ENCODE measurements at regions not wholly inside any gene's neighbourhood (a gene's known extent, or its start where the extent isn't known, plus 50 kb on each side); places are given as distances from the start of the nearest gene placed in this dataset.

DNA sequence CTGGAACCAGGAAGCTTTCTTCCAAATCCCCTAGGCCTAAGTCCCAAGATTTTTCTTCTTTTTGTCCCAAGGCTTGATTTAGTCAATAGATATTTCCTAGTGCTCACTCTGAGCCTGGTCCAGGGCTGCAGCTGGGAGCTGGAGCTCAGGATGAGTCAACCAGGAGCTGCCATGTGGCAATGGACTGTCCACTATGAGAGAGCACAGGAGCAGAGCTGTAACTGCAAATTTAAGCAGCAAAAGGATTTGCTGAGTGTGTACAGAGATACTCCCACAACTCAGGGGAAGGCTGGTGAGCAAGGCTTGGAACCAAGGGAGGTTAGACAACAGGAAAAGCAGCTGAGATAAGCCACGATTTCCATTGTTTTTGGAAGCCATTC, 92.1 kb upstream of the CXCL12 start:
- DNase-seq, result no peak

DNA sequence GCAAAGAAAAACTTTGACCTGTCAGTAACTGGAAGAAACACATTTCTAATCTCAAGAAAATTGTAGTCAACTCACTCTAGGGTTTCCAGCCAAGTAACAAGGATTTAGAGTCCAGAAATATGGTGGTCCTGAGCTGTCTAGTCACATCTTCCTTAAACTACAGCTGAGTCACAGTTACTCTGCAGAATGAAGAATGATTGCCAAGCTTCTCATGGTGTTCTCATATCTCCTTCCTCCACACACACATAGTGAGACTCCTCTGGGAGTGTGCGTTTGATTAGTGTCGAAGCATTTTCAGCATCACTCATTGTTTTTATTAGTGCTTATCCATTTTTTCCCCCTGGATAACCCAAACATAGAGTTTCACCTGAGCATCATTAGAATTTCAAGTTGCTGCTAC, 93.1 kb upstream of the CXCL12 start:
- DNase-seq, result no peak

DNA sequence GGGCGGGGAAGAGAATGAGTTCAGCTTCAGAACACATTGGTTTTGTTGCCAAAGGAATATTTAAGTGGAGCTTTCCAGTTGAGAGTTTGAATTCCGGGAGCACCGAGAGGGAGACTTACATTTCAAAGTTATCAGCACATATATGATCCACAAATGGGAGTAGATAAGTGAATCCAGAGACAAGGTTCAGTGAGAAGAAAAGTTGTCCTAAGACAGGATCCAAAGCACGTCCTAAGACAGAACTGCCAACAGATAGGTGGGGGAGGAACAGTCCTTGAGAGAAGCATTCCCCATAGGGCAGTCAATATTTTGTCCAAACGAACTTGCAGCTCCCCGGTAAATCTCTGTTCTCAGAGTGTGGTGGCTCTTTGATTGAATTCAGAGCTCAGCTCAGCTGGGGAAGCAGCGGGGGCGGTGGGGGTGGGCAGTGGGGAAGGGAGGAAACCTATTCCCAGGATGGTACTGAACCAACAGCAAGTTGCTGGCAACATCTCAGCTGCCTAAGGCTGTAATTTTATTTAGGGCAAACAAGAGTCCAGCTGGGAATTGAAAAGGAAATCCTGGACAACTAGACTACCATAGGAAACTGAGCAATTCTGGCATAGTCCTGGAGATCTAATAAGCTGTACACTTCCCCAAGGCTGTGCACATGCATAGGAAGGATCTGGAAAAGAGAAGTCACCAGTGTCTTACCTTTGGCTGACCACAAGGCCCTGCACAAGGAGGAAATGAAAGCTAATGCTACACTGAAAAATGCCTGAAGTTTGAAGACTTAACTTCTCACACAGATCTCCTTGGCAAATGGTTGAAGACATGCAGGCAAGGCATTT, 94.2 kb upstream of the CXCL12 start:
- DNase-seq, result no peak

DNA sequence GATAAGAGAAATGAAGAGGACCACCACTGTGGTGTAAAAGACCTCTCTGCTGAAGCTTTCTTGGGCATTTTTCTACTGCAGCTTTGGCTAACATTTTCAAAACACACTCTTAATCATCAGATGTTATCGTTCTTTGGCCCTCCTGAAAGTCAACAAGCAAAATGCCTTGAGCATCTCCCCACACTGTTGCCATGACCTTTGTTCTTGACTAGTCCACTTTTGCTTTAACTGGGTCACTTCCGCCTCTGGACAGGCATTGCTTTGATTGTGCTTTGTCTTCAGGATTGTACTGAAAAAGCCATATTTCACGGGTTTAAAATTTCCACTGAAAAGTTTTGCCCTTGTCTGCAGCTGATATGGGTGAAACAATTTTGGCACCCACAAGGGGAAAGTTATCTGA, 107.8 kb upstream of the CXCL12 start:
- no peak for DNase-seq

DNA sequence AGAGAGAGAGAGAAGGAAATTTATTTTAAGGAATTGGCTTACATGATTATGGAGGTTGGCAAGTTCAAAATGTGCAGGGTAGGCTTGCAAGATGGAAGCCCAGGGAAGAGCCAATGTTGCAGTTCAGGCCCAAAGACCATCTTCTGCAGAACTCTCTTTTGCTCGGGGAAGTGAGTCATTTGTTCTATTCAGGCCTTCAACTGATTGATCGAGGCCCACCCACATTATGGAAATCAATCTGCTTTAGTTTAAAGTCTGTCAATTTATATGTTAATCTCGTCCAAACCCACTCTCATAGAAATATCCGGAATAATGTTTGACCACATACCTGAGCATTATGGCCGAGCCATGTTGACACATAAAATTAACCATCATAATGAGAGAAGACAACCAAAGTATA, 113.3 kb upstream of the CXCL12 start:
- DNase-seq, result no peak

DNA sequence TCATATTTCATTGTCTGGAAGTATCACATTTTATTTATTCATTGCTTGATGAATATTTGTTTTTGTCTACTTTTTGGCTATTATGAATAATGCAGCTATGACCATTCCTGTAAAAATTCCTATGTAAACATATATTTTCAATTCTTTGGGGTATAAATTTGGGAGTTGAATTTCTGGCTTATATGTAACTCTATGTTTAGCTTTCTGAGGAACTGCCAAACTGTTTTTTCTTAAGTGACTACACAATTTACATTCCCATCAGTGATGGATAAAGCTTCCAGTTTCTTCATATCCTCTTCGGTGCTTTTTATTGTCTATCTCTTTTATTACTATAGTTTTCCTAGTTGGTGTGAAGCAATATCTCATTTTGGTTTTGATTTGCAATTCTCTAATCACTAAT, 115.6 kb upstream of the CXCL12 start:
- no peak for DNase-seq

DNA sequence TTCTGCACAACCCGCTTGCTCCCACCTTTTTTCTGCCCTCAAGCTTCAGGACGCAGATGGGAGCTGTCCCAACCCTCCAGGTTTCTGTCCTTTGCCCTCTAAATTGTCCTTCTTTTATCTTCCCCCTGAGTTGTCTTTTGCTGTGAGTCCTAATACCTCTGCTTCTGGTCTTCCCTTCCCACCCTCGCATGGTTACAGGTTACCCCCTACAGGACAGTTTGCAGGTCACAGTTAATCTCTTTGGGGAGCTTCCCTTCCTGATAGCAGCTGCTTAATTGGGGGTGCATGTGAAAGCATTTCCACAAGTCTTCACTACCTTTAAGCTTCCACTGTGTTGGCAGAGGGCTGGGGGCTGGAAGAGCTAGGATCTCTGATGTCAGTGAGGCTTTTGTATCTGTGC, 121.5 kb upstream of the CXCL12 start:
- DNase-seq, result no peak

DNA sequence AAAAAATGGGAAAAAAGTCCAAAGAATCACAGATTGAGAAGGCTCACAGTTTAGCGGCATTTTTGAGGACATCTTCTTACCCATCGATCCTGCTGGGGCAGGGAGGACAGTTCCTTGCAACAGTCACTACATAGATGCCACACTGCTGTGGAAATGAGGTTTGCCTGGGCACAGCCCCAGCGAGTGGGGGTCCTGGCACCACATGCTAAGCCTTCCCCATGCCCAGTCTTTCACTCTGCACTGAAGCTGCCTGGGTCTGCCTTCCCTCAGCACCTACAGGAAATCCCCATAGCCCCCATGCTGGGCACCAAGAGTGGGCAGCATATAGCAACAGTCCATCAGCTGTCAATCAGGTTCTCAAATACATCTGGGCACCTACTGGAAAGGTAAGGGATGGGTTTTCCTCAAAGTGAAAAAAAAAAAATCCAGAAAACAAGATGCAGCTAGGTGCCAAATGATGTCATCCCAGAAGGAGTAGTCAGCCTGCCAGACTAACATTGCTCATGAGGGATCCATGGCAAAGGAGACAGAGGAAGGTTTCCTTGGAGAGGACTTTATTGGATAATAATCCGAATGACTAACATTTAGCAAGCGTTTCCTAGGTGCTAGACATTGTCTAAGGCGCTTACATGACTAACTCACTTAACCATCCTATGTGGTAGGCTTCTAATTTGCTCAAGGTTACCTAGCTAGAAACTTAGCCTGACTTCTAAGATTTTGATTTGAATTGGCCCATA, 125.7 kb upstream of the CXCL12 start:
- no peak for DNase-seq

DNA sequence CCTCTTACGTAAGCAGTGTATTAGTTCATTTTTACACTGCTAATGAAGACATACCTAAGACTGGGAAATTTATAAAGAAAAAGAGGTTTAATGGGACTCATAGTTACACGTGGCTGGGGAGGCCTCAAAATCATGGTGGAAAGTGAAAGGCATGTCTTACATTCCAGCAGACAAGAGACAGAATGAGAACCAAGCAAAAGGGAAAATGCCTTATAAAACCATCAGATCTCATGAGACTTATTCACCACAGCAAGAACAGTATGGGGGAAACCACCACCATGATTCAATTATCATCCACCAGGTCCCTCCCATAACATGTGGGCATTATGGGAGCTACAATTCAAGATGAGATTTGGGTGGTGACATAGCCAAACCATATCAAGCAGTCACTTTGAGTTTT, 126.3 kb upstream of the CXCL12 start:
- DNase-seq, result no peak

DNA sequence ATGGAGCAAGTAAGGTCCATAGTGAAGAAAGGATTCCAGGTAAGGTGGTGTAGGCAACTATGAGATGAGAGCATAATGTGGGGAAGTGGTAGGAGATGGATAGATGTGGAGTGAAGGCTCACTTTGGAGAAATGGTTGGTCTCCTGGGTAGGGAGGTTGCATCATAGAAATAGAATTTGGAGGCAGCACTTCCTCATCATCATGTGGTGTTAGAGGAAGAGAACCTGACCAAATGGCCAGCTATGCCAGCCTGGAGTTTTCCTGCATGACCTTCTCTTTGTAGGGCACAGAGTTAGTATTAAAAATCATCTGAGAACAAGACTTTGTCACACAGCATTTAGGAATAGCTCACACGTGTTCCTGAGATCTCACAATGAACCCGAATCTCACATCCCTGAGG, 126.7 kb upstream of the CXCL12 start:
- DNase-seq, result no peak

DNA sequence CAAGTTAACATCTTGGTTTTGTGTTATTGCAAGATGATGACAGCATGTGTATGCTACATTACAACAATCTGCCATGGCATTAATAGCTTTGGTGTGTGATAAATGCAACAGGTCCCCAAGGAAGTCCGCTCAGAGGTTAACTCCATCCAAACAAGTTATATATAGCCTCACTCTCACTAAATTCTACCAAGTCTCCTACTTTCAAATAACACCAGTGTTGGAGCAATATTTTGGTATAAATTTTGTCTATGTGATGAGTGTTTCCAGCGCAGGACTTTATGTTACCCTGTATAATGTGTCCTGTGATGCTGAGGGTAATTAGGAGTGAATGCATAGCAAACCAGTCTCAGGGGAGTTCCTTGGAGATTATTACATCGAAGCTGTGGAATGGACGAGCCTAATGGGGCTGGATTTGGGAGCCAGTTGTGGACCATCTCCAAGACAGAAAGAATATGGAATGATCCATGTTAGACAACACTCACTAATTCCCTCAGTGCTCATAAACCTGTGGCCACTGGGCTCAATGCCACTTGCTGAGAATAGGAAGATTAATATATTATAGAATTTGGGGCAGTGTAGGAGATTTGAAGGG, 127.6 kb upstream of the CXCL12 start:
- no peak for DNase-seq

DNA sequence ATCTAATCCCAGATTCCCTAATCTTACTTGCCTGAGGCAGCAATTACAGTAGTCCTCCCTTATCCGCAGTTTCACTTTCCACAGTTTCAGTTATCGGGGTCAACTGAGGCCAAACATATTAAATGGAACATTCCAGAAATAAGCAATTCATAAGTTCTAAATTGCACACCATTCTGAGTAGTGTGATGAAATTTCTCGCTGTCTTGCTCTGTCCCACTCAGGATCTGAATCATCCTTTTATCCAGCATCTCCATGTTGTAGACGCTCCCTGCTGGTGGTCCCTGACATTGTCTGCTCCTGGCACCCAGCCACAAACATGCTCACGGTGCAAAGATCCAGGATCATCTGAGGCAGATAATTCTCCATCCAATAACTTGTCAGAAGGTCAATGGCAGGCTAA, 128.7 kb upstream of the CXCL12 start:
- DNase-seq, result no peak

DNA sequence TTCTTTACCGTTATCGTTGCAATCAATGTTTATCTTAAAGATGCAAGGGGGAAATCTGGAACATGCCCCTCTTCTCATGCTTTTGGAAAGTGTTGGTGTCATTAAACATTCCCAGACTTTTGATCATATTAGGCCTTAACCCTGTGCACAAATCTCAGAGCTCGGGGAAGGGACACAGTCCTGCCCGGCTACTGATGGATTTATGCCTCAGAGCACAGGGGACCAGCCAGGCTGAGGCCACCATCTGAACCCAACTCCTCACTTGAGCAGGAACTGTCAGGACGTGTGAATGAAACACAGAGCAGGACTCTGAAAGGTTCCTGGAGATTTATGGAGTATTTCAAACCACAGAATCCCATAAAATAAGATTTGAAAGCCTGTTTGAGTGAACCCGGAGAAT, 132.0 kb upstream of the CXCL12 start:
- no peak for DNase-seq

DNA sequence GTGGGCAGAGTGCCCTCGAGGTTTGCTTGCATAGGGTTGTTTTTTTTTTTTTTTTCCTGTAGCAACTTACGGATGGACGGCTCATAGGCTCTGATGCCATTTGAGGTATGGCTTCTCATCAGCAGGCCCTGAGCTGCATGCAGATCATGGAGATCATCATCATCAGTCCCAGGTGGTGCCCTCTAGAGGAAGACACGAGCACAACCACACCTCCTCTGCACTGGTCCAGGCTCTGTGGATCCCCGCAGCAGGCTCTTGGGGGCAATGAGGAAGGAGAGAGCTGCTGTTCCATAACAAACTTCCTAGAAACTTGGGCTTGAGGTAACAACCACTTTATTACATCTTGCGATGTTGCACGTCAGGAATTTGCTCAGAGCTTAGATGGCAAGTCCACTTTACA, 132.7 kb upstream of the CXCL12 start:
- DNase-seq, result peak in 1 of 2 experiments; percentile 0

DNA sequence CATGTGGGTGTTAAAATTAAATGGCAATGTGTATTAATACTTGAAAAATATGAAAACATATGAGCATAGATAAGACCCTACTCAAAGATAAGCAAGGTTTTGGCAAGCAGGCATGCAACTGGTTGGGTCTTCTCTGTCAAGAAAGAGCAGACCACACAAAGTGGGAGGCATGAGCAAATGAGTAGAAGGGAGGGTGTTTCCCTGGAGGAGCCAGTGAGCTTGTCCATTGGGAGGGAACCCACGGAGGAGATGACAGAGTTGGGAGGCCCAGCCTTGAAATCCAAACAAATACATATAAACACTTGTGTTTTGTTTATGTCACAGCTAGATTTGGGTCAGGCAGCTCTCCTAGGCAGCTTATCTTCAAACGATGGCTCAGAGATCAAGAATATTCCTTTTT, 134.5 kb upstream of the CXCL12 start:
- DNase-seq, result no peak

DNA sequence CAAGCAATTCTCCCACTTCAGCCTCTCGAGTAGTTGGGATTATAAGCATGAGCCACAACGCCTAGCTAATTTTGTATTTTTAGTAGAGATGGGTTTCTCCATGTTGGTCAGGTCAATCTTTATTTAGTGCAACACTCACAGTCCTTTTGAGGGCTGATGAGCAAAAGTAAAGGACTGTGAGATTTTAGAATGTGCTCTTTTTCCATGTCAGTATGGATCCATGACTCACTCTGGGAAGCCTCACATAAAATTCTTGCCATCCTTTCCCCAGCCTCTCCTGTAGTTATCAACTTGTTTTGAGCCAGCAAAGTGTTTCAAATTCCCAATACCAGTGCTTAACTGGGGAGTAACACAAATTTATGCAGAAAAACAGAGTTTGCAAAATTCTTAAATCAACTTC, 135.8 kb upstream of the CXCL12 start:
- DNase-seq, result no peak

DNA sequence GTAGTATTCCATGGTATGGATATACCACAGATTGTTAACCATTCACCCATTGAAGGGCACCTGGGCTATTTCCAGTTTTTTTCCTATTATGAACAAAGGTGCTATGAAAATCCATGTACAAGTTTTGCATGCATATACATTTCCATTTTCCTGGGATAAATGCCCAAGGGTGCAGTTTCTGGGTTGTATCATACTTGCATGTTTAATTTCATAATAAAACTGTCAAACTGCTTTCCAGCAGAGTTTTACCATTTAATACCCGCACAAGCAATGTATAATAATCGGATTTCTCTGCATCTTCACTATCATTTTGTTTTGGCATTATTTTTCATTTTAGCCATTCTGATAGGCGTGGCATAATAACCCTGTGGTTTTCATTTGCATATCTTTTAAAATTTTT, 154.3 kb upstream of the CXCL12 start:
- DNase-seq, result no peak

DNA sequence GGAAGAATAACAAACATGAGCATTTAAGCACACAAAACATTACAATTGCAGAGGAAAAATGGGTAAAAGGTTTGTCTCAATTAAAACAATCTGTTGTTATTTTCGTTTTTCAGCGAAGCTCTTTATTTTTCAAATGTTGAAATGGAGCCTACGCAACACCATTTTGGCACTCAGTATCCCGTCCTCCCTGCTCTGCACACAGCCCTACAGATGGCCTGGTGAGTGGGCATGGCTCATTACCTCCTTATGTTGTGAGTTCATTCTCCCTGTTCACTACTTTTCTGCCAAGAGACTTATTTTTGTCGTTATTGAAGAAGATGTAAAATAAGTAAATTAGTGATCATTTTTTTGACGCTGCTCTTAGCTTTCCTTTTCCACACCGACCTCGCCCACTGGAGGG, 167.8 kb upstream of the CXCL12 start:
- DNase-seq, result no peak

DNA sequence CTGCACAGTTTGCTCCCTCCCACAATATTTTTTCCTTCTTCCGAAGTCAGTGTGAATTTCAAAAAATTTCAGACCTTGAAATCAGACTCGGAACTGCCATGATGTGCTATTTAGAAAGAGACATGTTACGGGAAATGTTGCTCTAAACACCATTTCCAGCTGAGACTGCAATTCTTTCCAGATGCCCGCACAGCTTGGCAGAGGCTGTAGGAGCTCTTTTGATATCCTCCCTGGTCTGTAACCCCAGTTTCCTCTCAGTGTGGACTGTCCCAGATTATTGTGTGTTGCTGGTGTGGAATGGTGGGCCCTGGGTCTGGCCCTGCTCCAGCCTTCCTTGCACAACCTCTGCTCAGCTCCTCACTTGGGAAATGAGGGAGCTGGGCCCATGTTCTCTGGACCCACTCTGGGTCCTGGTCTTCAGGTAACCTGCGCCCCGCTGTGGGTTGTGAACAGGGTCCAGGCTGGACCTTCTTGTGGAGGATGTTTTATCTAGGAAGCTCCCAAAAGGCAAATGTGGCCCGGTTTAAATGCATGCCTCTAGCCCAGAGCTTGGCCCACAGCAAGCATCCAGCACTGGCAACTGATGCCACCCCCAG, 172.8 kb upstream of the CXCL12 start:
- no peak for DNase-seq

DNA sequence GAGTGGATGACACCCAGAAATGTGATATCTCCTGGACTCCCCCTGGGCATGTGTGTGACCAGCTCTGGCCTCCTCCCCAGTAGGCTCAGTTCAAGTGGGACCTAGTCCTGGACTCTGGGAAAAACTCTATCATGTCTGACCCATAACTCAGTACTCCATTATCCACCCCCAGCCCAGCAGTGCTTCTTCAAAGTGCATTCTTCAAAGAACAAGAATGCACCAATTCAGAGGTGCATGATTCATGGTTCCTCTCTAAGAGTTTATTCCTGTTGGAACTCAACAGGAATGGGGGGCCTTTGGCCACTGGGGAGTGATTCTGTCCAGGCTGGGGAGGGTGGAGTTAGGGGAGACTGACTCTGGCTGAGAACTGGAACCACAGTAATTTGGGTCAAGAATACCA, 173.6 kb upstream of the CXCL12 start:
- no peak for DNase-seq

DNA sequence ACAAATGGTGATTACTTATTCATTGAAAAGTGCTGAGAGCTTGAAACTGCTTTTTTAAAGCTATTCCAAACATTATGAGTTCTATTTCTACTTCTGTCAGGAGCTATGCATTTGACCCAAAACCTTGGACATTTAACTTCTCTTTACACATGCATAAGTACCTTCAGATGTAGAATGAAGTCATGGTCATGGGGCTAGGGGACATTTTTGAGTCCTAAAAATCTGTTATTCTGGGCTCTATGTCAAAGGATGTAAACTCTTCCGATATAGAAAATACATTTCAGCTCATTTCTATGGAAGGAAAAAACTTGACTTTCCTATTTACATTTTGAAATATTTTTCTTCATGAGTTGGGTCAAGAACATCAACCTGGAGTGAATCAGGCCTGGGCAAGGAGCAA, 179.5 kb upstream of the CXCL12 start:
- no peak for DNase-seq

DNA sequence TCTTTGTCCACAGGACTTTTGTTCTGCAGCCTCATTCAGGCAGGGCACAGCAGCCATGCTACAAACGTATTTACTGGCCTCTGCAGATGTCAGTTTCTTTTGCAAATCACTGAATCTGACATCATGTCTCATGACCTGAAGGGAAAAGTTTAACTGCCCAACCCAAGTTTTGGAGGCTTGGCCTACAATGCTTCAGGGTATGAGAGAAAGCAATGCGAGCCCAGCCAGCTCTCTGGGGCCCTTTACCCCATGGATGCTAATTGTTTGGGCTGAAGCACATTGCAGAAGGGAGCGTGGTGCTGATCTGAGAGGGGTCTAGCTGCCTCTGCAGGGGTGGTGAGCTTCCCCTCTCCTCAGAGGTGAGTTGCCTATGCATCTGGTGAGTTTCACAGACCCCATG, 179.9 kb upstream of the CXCL12 start:
- no peak for DNase-seq

DNA sequence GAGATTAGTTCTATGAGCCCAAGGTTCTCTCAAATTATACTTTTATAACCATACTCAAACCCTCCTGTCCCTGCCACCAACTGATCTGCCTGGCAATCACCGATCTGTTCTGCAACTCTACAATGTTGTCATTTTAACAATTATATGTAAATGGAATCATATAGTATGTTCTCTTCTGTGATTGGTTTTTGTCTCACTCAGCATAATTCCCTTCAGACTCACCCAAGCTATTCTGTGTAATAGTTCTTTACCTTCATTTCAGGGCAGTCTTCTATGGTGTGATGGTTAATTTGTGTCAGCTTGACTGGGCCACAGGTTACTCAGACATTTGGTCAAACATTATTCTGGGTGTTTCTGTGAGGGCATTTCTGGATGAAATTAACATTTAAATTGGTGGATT, 181.9 kb upstream of the CXCL12 start:
- DNase-seq, result no peak

DNA sequence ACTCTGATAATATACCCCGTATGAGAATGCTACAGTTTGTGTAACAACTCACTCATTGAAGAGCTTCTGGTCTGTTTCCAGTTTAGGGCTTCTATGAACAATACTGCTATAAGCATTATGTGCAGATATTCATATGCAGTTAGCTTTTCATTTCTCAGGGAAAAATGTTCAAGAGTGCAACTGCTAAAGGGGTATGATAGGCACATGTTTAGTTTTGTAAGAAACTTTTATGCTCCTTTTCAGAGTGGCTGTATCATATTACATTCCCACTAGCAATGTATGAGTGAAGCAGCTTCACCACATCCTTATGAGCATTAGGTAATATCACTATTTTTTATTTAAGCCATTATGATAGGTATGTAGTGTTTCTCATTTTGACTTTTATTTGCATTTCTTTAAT, 182.6 kb upstream of the CXCL12 start:
- DNase-seq, result no peak

Measured in AML-193 (cell line).